ENCODE measurements at regions not wholly inside any gene's neighbourhood (a gene's known extent, or its start where the extent isn't known, plus 50 kb on each side); places are given as distances from the start of the nearest gene placed in this dataset.

DNA sequence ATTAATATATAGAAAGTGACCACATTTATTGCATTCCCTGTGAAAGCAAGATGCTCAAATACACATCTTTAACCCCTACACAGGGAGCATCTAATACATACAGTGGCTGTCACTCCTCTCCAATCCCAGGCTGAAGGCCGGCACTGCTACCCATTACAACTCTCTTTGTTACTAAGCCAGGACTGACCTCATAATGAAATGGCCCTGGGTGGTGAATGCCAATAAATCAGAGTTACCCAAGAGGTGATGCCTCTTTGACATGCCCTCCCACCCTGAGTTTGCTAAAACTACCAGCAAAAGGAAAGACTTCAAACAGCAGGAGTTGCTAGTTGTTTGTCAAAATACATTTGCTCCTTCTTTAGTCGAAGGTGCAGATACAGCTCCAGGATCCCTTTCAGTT lies 214.2 kb downstream of the FOXA2 start:
- peaks cover 0 to 64% (median 0%) of the 10 kb centered on the region in 4 donors for H3K27me3 ChIP-seq
- H3K9me3 ChIP-seq, result no peaks in the 10 kb centered on the region
- intact Hi-C loops (cut with DNase I), result loop anchor here (10.0 kb wide), 1 partner anchor 245 kb away; no protein-coding TSS in a partner anchor
- DNase-seq, result no peak
- no peaks in the 10 kb centered on the region for H3K4me1 ChIP-seq
- H3K27ac ChIP-seq, result no peak overlapping the region
- no peak overlapping the region for H3K4me3 ChIP-seq
- no peaks in the 10 kb centered on the region for H3K36me3 ChIP-seq
- no peak for TF ChIP-seq POLR2A (IDR thresholded peaks at IDR 0.05)
- TF ChIP-seq, protein P1, sequence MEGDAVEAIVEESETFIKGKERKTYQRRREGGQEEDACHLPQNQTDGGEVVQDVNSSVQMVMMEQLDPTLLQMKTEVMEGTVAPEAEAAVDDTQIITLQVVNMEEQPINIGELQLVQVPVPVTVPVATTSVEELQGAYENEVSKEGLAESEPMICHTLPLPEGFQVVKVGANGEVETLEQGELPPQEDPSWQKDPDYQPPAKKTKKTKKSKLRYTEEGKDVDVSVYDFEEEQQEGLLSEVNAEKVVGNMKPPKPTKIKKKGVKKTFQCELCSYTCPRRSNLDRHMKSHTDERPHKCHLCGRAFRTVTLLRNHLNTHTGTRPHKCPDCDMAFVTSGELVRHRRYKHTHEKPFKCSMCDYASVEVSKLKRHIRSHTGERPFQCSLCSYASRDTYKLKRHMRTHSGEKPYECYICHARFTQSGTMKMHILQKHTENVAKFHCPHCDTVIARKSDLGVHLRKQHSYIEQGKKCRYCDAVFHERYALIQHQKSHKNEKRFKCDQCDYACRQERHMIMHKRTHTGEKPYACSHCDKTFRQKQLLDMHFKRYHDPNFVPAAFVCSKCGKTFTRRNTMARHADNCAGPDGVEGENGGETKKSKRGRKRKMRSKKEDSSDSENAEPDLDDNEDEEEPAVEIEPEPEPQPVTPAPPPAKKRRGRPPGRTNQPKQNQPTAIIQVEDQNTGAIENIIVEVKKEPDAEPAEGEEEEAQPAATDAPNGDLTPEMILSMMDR (IDR thresholded peaks at IDR 0.05), result no peak
- 67 to 72% methylated on average over 2 of the region's 2 CpGs for WGBS, 2 donors

DNA sequence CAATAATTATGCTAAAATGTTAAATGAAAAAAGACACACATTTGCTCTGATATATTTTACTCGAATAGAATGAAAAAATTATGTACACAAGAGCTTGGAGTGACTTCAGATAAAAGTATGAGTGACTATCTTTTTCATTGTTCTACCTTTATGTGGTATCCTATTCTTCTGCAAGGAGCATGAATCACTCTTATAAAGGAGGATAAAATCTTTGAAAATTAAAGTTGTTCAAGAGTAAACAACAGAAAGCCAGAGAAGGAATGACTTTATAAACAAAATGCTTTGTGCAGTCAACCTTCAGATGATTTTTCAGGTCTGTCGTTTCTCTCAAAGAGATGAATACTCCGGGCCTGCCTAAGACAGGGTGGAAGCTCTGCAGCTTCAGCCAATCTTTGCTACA lies 215.3 kb downstream of the FOXA2 start:
- no peak overlapping the region for H3K27ac ChIP-seq
- no peaks in the 10 kb centered on the region for H3K36me3 ChIP-seq
- no peak for TF ChIP-seq POLR2A (IDR thresholded peaks at IDR 0.05)
- TF ChIP-seq, protein P1 (IDR thresholded peaks at IDR 0.05), result no peak
- WGBS, 2 donors, result 45 to 54% methylated on average over 3 of the region's 3 CpGs
- no peaks in the 10 kb centered on the region for H3K4me1 ChIP-seq
- no peak for DNase-seq
- peaks cover 0 to 64% (median 0%) of the 10 kb centered on the region in 4 donors for H3K27me3 ChIP-seq
- intact Hi-C loops (cut with DNase I), result no loop called here
- H3K9me3 ChIP-seq, result no peaks in the 10 kb centered on the region
- H3K4me3 ChIP-seq, result no peak overlapping the region

DNA sequence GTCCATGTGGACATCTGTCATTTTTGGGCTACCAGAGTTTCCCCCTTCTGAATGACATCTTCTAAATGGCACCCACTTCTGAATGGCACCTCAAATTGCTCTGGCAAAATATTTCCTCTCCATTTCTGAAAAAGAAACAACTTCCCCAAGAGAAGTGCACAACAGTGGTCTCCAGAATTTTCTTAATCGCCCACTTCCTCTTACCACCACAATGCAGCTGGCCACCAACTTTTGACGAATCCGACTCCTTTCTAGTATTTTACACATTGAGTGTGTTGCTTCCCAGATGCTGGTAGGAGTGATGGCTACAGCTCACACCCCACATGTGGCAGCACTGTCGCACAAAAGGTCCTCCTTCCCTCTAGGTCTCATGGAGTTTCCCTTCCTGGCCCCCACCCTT lies 216.1 kb downstream of the FOXA2 start:
- 78 to 82% methylated on average over 4 of the region's 4 CpGs for WGBS, 2 donors
- Histone ChIP-seq H3K27me3 (peaks cover 0 to 61% (median 0%) of the 10 kb centered on the region in 4 donors), H3K9me3 (no peaks in the 10 kb centered on the region), H3K4me3 (no peak overlapping the region), H3K36me3 (no peaks in the 10 kb centered on the region), H3K27ac (no peak overlapping the region), H3K4me1 (no peaks in the 10 kb centered on the region)
- no peak for DNase-seq
- TF ChIP-seq POLR2A (IDR thresholded peaks at IDR 0.05), result no peak
- TF ChIP-seq, protein P1 (IDR thresholded peaks at IDR 0.05), result no peak
- intact Hi-C loops (cut with DNase I), result no loop called here

DNA sequence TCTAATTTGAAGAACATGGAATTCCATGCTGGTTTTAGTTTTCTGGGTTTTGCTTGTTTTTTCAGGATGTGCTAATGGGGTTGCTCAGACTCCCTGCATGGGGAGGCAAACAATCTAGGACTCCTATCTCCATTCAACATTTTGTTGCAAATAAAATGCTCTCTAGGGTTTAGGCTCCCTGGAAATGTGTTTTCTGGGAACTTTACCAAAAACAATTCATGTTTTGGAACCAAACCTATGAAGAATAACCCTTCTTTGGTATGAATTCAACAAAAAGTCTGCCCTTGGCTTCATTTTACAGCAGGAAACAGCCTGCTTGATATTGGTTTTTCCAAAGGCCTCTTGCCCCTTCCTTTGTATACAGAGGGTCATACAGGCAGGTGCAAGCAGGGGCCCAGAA lies 217.7 kb downstream of the FOXA2 start:
- Histone ChIP-seq H3K36me3 (no peaks in the 10 kb centered on the region), H3K9me3 (no peaks in the 10 kb centered on the region), H3K27me3 (peaks cover 0 to 45% (median 0%) of the 10 kb centered on the region in 4 donors), H3K27ac (no peak overlapping the region), H3K4me1 (no peaks in the 10 kb centered on the region), H3K4me3 (no peak overlapping the region)
- DNase-seq, result no peak
- intact Hi-C loops (cut with DNase I), result no loop called here
- no peak for TF ChIP-seq POLR2A (IDR thresholded peaks at IDR 0.05)
- TF ChIP-seq, protein P1 (IDR thresholded peaks at IDR 0.05), result no peak

DNA sequence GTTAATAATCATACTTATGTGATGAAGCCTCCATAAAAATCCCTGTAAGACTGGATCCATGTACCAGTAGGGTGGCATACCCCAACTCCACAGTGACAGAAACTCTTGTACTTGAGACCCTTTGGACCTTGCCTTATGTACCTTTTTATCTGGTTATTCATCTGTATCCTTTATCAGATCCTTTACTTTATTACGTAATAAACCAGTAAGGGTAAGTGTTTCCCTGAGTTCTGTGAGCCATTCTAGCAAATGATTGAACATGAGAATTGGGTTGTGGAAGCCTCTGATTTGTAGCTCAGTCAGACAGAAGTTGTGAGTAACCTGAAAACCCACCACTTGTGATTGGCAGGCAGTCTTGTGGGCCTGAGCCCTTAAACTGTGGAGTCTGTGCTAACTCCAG lies 229.7 kb downstream of the FOXA2 start:
- TF ChIP-seq, protein P1 (IDR thresholded peaks at IDR 0.05), result no peak
- Histone ChIP-seq H3K27ac (no peak overlapping the region), H3K27me3 (peaks cover 0 to 17% (median 0%) of the 10 kb centered on the region in 4 donors), H3K4me1 (no peaks in the 10 kb centered on the region), H3K4me3 (no peak overlapping the region), H3K36me3 (no peaks in the 10 kb centered on the region), H3K9me3 (no peaks in the 10 kb centered on the region)
- 87 to 89% methylated on average over 1 of the region's 1 CpG for WGBS, 2 donors
- DNase-seq, result no peak
- intact Hi-C loops (cut with DNase I), result no loop called here
